ENCODE measurements at regions not wholly inside any gene's neighbourhood (a gene's known extent, or its start where the extent isn't known, plus 50 kb on each side); places are given as distances from the start of the nearest gene placed in this dataset.
"Not testable (repeated sequence)": the region's sequence is repeated elsewhere in the genome, so short reads cannot be mapped to it uniquely, and the experiment has no call there.

DNA sequence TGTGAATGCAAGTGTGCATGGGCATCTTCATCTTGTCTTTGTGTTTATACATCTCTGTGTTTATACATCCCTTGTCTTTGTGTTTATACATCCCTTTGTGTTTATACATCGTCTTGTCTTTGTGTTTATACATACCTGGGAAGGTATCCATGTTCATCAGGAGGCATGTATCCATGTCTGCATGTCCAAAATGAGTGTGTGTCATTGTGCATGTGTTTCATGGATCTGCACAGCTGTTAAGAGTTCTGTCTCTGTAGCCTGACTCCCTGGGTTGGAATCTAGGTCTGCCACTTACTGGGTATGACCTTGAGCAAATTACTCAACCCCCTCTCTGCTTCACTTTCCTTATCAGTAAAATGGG, 50.1 kb upstream of the SIRPA start:
- Mint-ChIP-seq H3K4me3 (no peak overlapping the region), H3K27ac (no peak overlapping the region)

DNA sequence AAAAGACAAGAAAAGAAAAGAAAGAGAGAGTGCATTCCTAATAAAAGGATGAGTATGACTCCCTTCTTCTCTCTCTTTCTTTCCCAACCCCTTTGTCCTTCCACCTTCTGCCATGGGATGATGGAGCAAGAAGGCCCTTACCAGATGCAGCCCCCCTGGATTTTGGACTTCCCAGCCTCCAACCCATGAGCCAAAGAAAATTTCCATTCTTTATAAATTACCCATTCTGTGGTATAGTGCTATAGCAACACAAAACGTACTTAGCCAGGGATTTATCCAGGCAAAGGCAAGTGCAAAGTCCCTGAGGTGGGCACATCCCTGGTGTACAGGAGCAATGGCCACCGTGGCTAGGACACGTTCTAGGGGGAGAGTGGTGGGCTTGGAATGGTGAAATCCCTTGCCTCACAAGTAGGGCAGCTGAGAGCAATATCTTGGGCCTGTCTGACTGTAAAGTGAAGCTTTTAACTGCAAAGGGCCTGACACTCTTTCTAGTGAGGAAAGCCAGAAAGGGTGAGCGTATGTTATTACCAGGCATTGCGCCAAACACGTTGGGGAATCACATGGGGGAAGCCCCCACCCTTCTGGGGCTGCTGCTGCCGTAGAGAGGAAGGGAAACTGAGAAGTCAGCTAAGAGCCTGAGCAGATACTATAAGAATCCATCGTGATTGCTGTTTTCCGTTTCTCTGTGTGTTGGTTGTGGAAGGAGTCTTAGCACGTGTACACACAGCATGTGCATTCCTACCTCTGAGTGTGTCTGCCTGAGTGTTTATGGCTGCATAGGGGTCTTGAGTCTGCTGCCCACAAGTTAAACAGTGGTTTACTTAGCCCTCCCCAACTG, 50.7 kb upstream of the SIRPA start:
- H3K9me3 ChIP-seq (ENCODE audit: control insufficient read depth in 1 of 2, low read length in 2 of 2): no peaks in the 10 kb centered on the region
- Mint-ChIP-seq H3K36me3 (no peaks in the 10 kb centered on the region), H3K4me1 (no peaks in the 10 kb centered on the region), H3K27me3 (peaks cover 8 to 20% of the 10 kb centered on the region in 2 donors), H3K27ac (no peak overlapping the region), H3K4me3 (no peak overlapping the region), H3K9me3 (peaks cover 0 to 11% (median 8%) of the 10 kb centered on the region in 8 donors)
- intact Hi-C loops (cut with micrococcal nuclease): no loop called here
- H3K4me1 ChIP-seq (ENCODE audit: insufficient read depth, low read length): no peaks in the 10 kb centered on the region
- DNase-seq: no peak
- H3K27me3 ChIP-seq (ENCODE audit: insufficient read depth, low read length): no peaks in the 10 kb centered on the region
- no peaks in the 10 kb centered on the region for H3K36me3 ChIP-seq (ENCODE audit: insufficient read depth, low read length)
- ChIA-PET CTCF (ENCODE audit: partially characterized antibody) (no interaction called here), POLR2A (ENCODE audit: partially characterized antibody) (no interaction called here)
- no peak overlapping the region for H3K27ac ChIP-seq (ENCODE audit: low read depth, low read length)
- H3K4me3 ChIP-seq (ENCODE audit: low read length in 2 of 2): no peak overlapping the region

More for the DNA sequence above, 50.1 kb upstream of the SIRPA start:
- no peak for DNase-seq
- Mint-ChIP-seq H3K4me1 (no peaks in the 10 kb centered on the region), H3K27me3 (peaks cover 8 to 18% of the 10 kb centered on the region in 2 donors), H3K9me3 (peaks cover 0 to 11% (median 8%) of the 10 kb centered on the region in 8 donors), H3K36me3 (no peaks in the 10 kb centered on the region)
- H3K4me1 ChIP-seq (ENCODE audit: insufficient read depth, low read length): no peaks in the 10 kb centered on the region
- no peak overlapping the region for H3K27ac ChIP-seq (ENCODE audit: low read depth, low read length)
- intact Hi-C loops (cut with micrococcal nuclease): no loop called here
- POLR2A ChIA-PET (ENCODE audit: partially characterized antibody): no interaction called here
- CTCF ChIA-PET (ENCODE audit: partially characterized antibody): no interaction called here
- H3K9me3 ChIP-seq (ENCODE audit: control insufficient read depth in 1 of 2, low read length in 2 of 2): no peaks in the 10 kb centered on the region
- H3K27me3 ChIP-seq (ENCODE audit: insufficient read depth, low read length): no peaks in the 10 kb centered on the region
- H3K36me3 ChIP-seq (ENCODE audit: insufficient read depth, low read length): no peaks in the 10 kb centered on the region
- no peak overlapping the region for H3K4me3 ChIP-seq (ENCODE audit: low read length in 2 of 2)

DNA sequence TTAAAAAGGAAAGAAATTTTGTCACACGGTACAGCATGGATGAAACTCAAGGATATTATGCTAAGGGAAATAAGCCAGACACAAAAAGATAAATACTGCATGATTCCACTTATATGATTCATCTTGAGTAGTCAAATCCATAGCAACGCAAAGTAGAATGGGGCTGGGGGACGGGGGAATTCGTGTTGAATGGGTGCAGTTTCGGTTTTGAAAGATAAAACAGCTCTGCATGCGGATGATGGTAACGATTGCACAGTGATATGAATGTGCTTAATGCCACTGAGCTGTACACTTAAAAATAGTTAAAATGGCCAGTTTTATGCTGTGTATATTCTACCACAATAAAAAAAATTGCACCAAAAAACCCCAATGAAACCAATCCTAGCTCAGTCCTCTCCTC, 52.9 kb upstream of the SIRPA start:
- Histone ChIP-seq H3K27ac (ENCODE audit: low read depth, low read length) (no peak overlapping the region), H3K4me1 (ENCODE audit: insufficient read depth, low read length) (no peaks in the 10 kb centered on the region), H3K9me3 (ENCODE audit: control insufficient read depth in 1 of 2, low read length in 2 of 2) (no peaks in the 10 kb centered on the region), H3K36me3 (ENCODE audit: insufficient read depth, low read length) (no peaks in the 10 kb centered on the region), H3K4me3 (ENCODE audit: low read length in 2 of 2) (no peak overlapping the region), H3K27me3 (ENCODE audit: insufficient read depth, low read length) (peaks cover 5% of the 10 kb centered on the region)
- Mint-ChIP-seq H3K9me3 (peaks cover 0 to 7% (median 2%) of the 10 kb centered on the region in 8 donors), H3K27ac (peak overlapping the region in 1 of 7 donors; percentile 9), H3K4me1 (no peaks in the 10 kb centered on the region), H3K4me3 (peak overlapping the region in 1 of 8 donors; percentile 6), H3K27me3 (peaks cover 4 to 18% of the 10 kb centered on the region in 2 donors), H3K36me3 (no peaks in the 10 kb centered on the region)
- ChIA-PET POLR2A (ENCODE audit: partially characterized antibody) (no interaction called here), CTCF (ENCODE audit: partially characterized antibody) (no interaction called here)
- intact Hi-C loops (cut with micrococcal nuclease): no loop called here
- DNase-seq: no peak

DNA sequence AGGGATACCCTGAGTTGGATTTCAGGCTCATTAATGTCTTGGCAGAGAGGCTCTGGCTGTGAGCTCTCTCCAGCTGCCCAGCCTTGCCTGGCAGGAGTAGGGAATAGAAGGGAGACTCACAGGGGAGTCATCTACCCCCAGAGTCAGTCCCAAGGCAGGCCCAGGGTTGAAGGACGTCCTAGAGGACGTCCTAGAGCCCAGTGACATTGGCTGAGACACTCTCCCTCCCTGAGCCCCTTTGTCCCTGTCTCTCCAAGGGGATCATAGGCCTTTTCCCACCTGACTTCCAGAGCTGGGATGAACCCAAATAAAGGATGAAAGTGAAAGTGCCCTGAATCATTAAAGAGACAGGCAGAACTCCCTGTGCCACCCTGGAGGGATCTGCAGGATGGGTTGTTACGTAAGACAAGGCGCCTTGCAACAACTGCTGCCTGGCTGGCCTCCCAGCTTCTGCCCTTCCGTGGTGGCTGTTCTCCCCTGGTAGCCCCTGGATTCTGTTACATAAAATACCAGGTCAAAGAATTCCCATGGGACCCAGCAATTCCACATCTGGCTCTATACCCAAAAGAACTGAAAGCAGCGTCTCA, 53.6 kb upstream of the SIRPA start:
- no peaks in the 10 kb centered on the region for H3K36me3 Mint-ChIP-seq
- H3K36me3 ChIP-seq (ENCODE audit: insufficient read depth, low read length): no peaks in the 10 kb centered on the region
- H3K27me3 Mint-ChIP-seq: peaks cover 3 to 19% of the 10 kb centered on the region in 2 donors
- H3K4me1 ChIP-seq (ENCODE audit: insufficient read depth, low read length): no peaks in the 10 kb centered on the region
- peaks cover 0 to 4% (median under 1%) of the 10 kb centered on the region in 8 donors for H3K9me3 Mint-ChIP-seq
- no peak overlapping the region for H3K4me3 Mint-ChIP-seq
- DNase-seq: no peak
- H3K4me1 Mint-ChIP-seq: no peaks in the 10 kb centered on the region
- intact Hi-C loops (cut with micrococcal nuclease): no loop called here
- CTCF ChIA-PET (ENCODE audit: partially characterized antibody): no interaction called here
- H3K27ac ChIP-seq (ENCODE audit: low read depth, low read length): no peak overlapping the region
- H3K9me3 ChIP-seq (ENCODE audit: control insufficient read depth in 1 of 2, low read length in 2 of 2): no peaks in the 10 kb centered on the region
- no peak overlapping the region for H3K27ac Mint-ChIP-seq
- H3K27me3 ChIP-seq (ENCODE audit: insufficient read depth, low read length): peaks cover 5% of the 10 kb centered on the region
- H3K4me3 ChIP-seq (ENCODE audit: low read length in 2 of 2): no peak overlapping the region
- POLR2A ChIA-PET (ENCODE audit: partially characterized antibody): no interaction called here

DNA sequence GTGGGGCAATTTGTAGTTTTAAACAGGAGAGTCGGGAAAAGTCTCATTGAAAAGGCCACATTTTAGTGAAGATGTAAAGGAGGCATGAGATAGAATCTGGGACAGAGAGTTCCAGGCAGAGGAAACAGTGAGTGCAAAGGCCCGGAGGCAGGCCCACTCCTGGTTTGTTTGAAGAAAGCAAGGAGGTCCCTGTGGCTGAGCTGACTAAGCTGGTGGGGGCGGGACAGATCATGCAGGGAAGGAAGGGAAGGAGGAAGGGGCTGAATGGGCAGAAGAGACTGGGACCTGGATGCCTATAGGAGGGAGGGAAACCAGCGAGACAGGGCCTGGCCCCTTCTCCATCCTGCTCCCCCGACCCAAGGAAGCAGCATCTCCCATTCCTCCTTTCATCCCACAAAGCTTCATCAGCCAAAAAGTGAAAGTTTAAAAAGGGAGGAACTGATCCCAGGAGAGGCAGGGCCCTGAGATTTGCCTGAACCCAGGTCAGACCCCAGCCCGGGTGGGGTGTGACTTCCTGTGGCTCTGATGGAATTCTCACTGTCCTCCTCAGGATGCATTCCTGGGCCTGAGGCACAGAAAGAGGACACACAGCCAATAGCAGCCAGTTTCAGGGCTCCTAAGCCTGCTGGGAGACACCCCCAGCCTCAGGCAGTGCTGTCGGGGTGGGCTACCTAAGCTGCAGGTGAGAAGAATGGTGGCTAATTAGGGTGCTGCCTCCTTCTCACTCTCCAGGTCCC, 54.2 kb upstream of the SIRPA start:
- Histone ChIP-seq H3K9me3 (ENCODE audit: control insufficient read depth in 1 of 2, low read length in 2 of 2) (no peaks in the 10 kb centered on the region), H3K36me3 (ENCODE audit: insufficient read depth, low read length) (no peaks in the 10 kb centered on the region), H3K27ac (ENCODE audit: low read depth, low read length) (no peak overlapping the region), H3K4me1 (ENCODE audit: insufficient read depth, low read length) (no peaks in the 10 kb centered on the region), H3K4me3 (ENCODE audit: low read length in 2 of 2) (no peak overlapping the region), H3K27me3 (ENCODE audit: insufficient read depth, low read length) (peaks cover 5% of the 10 kb centered on the region)
- ChIA-PET CTCF (ENCODE audit: partially characterized antibody) (no interaction called here), POLR2A (ENCODE audit: partially characterized antibody) (no interaction called here)
- DNase-seq: no peak
- Mint-ChIP-seq H3K4me1 (no peaks in the 10 kb centered on the region), H3K27ac (no peak overlapping the region), H3K4me3 (no peak overlapping the region), H3K27me3 (peaks cover 3 to 23% of the 10 kb centered on the region in 2 donors), H3K9me3 (peaks cover 0 to 2% (median 0%) of the 10 kb centered on the region in 8 donors), H3K36me3 (no peaks in the 10 kb centered on the region)
- intact Hi-C loops (cut with micrococcal nuclease): no loop called here

DNA sequence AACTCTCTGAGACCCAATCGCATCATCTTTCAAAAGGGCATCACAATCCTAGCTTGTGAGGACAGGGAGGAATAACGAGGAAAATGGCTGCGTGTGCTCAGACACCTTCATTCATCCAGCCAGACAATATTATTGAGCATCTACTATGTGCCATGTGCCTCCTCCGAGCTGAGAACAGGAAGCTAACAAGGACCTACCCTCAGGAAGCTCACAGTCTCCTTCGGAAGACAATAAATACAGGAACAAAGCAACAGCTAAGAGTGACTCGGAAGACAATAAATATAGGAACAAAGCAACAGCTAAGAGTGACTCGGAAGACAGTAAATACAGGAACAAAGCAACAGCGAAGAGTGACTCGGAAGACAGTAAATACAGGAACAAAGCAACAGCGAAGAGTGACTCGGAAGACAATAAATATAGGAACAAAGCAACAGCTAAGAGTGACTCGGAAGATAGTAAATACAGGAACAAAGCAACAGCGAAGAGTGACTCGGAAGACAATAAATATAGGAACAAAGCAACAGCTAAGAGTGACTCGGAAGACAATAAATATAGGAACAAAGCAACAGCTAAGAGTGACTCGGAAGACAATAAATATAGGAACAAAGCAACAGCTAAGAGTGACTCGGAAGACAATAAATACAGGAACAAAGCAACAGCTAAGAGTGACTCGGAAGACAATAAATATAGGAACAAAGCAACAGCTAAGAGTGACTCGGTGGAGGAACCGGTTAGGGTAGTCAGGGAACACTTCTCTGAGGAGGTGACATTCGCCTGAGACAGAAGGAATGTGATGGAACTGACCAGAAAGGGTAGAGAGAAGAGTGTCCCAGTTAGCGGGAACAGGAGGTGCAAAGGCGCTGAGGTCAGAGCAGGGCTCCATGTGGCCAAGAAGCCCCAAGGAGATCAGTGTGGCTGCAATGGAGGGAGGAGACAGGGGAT, 55.6 kb upstream of the SIRPA start:
- H3K36me3 ChIP-seq (ENCODE audit: insufficient read depth, low read length); H3K4me1 Mint-ChIP-seq; H3K9me3 ChIP-seq (ENCODE audit: control insufficient read depth in 1 of 2, low read length in 2 of 2); intact Hi-C loops (cut with micrococcal nuclease); H3K27ac ChIP-seq (ENCODE audit: low read depth, low read length); H3K27me3 ChIP-seq (ENCODE audit: insufficient read depth, low read length); H3K4me1 ChIP-seq (ENCODE audit: insufficient read depth, low read length); H3K4me3 ChIP-seq (ENCODE audit: low read length in 2 of 2); H3K36me3 Mint-ChIP-seq; DNase-seq; H3K9me3 Mint-ChIP-seq; POLR2A ChIA-PET (ENCODE audit: partially characterized antibody); CTCF ChIA-PET (ENCODE audit: partially characterized antibody); H3K27ac Mint-ChIP-seq: not testable (repeated sequence)
- peak overlapping the region in 1 of 8 donors; percentile 7 for H3K4me3 Mint-ChIP-seq
- H3K27me3 Mint-ChIP-seq: peaks cover 3 to 23% of the 10 kb centered on the region in 2 donors
